Lower leg skin (tissue), 4 donors: ENCODE measurements at regions not wholly inside any gene's neighbourhood (a gene's known extent, or its start where the extent isn't known, plus 50 kb on each side); places are given as distances from the start of the nearest gene placed in this dataset.

Experiments used
- DNase-seq, 2 donors: peaks; one replicate each; pipeline ENCODE4 v3.0.0-alpha.2; 2019; ENCODE audit warnings: low spot score in 2 of 2
- H3K4me3 ChIP-seq: fragments of 200-600 bp; sonication (generic); 2 replicates; pipeline ENCODE4 v1.5.1; 2017; ENCODE audit warnings: mild to moderate bottlenecking, low read depth; ENCODE audit not compliant: poor library complexity, severe bottlenecking
- CTCF ChIP-seq, 3 donors: fragments of 450-650 bp; IDR thresholded peaks; one replicate each; pipeline ENCODE4 v1.5.1; 2016; ENCODE audit warnings: antibody characterized with exemption in 3 of 3, mild to moderate bottlenecking in 3 of 3, moderate library complexity in 2 of 3
- POLR2A ChIP-seq, 2 donors: fragments of 450-650 bp; IDR thresholded peaks; one replicate each; pipeline ENCODE4 v1.6.1; 2016 to 2017; ENCODE audit warnings: antibody characterized with exemption in 2 of 2, mild to moderate bottlenecking in 1 of 2, moderate library complexity in 1 of 2
- WGBS, 2 donors: methylation state at CpG; one replicate each; pipeline ENCODE4 v1.1.5; 2018; 5-methylcytosine and 5-hydroxymethylcytosine counted together
- intact Hi-C: fragments of 100-400 bp; cut with DNase I; formaldehyde crosslinking; loops from one replicate; pipeline ENCODE4 v1.15.0; 2023; ENCODE audit warnings: low total_unique reads

DNA sequence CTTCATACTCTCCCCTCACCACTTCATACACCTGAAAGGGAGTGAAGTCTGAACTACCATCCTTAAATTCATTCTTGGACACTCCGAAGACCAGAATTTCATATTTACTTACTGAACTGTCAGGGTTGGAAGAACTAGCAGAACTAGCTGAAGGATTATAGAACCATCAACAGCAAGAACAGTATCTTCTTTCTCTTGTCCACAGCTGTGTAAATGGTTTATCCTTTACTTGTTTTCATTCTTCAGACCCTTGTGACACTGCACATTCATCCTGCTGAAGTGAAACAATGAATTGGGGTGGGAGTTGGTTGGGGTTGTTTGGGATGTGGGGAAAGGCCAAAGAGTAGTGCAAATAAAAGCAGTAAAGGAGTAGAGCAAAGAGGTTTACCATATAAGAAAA, 350.9 kb downstream of the ZIC1 start:
- intact Hi-C loops = no loop called here
- no peak for DNase-seq
- TF ChIP-seq CTCF (IDR thresholded peaks at IDR 0.05) = no peak
- no peak for TF ChIP-seq POLR2A (IDR thresholded peaks at IDR 0.05)
- no peak overlapping the region for H3K4me3 ChIP-seq
- WGBS, 2 donors = 94 to 97% methylated on average over 1 of the region's 1 CpG

- H3K4me3 ChIP-seq = no peak overlapping the region
- 26 to 33% methylated on average over 2 of the region's 2 CpGs for WGBS, 2 donors
- intact Hi-C loops = no loop called here
- DNase-seq = no peak
- no peak for TF ChIP-seq CTCF (IDR thresholded peaks at IDR 0.05)
- no peak for TF ChIP-seq POLR2A (IDR thresholded peaks at IDR 0.05)
Measured at GRCh38 chr3:147760941-147761340, 351.8 kb downstream of the ZIC1 start.

DNA sequence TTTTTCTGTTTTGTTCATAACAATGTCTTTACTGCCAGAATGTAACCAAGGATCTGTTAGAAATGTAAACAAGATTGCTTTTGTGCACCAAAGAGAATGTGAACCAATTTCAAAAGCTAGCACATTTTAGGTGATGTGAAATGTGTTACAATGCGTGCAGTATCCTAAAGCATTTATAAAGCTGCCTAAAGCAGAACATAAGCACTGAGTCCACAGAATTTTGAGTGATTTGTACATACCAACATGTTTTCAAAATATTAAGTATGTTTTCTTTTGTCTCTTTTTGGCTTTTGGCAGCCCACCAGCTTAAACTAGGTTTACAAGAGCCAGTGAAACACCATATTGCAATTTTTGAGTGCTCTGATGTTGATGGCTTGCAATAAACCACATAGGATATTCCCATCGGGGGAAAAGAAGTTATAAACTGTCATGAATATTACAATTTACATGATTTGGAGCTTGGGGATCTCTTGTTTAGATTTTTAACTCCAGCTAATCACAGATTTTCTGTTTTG, 364.0 kb downstream of the ZIC1 start:
- no peak overlapping the region for H3K4me3 ChIP-seq
- WGBS, 2 donors = 53 to 61% methylated on average over 2 of the region's 2 CpGs
- intact Hi-C loops = no loop called here
- TF ChIP-seq POLR2A (IDR thresholded peaks at IDR 0.05) (no peak), CTCF (IDR thresholded peaks at IDR 0.05) (no peak)
- DNase-seq = no peak

DNA sequence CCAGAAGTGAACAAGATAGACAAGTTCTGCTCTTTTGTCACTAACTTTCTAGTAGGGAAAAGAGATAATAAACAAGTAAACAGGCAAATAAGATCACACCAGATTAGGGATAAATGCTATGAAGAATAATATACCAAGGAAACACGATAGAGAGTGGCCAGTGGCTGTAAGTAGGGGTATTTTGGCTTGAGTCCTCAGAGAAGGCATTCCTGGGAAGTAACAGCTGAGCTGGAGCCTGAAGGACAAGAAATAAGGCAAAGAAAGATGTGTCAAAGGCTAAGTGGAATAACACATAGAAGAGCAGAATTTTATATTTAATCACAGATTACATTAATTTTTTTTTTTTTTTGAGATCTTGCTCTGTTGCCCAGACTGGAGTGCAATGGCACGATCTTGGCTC, 366.2 kb downstream of the ZIC1 start:
- H3K4me3 ChIP-seq = no peak overlapping the region
- intact Hi-C loops = no loop called here
- 71 to 73% methylated on average over 2 of the region's 2 CpGs for WGBS, 2 donors
- no peak for DNase-seq
- TF ChIP-seq POLR2A (IDR thresholded peaks at IDR 0.05) (no peak), CTCF (IDR thresholded peaks at IDR 0.05) (no peak)

DNA sequence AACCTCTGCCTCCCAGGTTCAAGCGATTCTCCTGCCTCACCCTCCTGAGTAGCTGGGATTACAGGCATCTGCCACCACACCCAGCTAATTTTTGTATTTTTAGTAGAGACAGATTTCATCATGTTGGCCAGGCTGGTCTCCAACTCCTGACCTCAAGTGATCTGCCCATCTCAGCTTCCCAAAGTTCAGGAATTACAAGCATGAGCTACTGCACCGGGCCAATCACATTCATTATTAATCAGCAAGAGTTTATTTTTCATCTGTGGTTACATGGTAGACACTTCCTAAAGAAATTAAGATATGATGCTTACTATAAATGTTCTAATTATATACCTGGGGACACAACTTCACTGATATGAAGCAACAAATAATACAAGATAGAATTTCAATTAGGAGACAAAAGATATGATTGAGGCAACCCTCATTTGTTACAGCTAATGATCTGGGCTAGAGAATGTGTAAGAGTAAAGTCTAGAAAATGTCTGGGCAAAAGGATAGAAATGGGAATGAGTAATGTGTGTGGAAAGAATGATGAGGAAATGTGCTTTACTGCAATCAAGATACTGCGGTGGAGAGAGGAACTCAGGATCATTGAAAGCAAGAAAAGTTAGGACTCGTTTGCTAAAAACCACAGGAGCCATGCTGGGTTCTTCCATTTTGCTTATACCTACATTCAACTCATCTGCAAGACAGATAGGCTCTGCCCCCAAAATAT, 366.8 kb downstream of the ZIC1 start:
- 74% methylated on average over 4 of the region's 4 CpGs for WGBS, 2 donors
- intact Hi-C loops = no loop called here
- no peak for TF ChIP-seq CTCF (IDR thresholded peaks at IDR 0.05)
- no peak for TF ChIP-seq POLR2A (IDR thresholded peaks at IDR 0.05)
- DNase-seq = no peak
- no peak overlapping the region for H3K4me3 ChIP-seq

- 45 to 53% methylated on average over 2 of the region's 2 CpGs for WGBS, 2 donors
- no peak for TF ChIP-seq CTCF (IDR thresholded peaks at IDR 0.05)
- intact Hi-C loops = no loop called here
- DNase-seq = no peak
- H3K4me3 ChIP-seq = no peak overlapping the region
Measured at GRCh38 chr3:147793841-147794240, 384.7 kb downstream of the ZIC1 start.
